ENCODE measurements at regions not wholly inside any gene's neighbourhood (a gene's known extent, or its start where the extent isn't known, plus 50 kb on each side); places are given as distances from the start of the nearest gene placed in this dataset.

- TF ChIP-seq EZH2 (IDR thresholded peaks at IDR 0.05) (no peak), FOXP2 (optimal IDR thresholded peaks at IDR 0.05; ENCODE audit: control extremely low read depth, extremely low read length, insufficient read depth) (no peak)
Observed at GRCh38 chr22:49464037-49464436, 363.6 kb downstream of the BRD1 start.
